GM19463 (cell line): ENCODE measurements at regions not wholly inside any gene's neighbourhood (a gene's known extent, or its start where the extent isn't known, plus 50 kb on each side); places are given as distances from the start of the nearest gene placed in this dataset.

Experiments used
- ATAC-seq: cut with Tn5 transposase; IDR thresholded peaks from one replicate; pipeline ENCODE4 v1.9.1; 2021; ENCODE audit warnings: mild to moderate bottlenecking, moderate library complexity; ENCODE audit not compliant: unreplicated experiment

DNA sequence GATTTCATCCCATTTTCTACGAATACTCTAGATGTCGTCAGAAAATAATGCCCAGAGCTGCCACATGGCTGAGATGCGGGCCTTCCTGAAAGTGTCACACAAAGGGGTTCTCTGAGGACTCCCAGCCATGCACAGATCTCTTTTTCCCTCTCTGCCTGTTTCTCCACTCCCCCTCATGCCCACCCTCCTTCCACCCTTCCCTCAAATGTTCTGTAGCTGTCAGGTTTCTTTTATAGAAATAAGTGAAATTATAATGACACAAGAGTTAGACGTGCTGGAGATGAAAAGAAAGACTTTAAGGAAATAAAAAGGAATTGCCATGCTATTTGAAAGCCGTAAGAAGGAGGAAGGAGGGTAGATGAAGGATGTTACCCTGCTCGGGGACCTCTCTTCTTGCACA lies 819.3 kb upstream of the CELF2 start:
- ATAC-seq, result no peak

DNA sequence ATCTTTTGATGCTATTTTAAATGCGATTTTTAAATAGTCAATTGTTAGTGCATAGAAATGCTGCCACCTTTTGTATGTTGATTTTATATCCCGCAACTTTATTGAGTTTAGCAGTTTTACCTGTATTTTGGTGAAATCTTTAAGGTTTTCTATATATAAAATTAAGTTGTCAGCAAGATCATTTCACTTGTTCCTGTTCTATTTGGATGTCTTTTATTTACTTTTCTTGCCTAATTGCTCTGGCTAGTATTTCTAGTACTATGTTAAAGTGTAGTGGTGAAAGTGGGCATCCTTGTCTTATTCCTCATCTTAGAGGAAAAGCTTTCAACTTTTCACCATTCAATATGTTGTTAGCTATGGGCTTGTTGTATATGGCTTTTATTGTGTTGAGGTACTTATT lies 813.3 kb upstream of the CELF2 start:
- no peak for ATAC-seq

DNA sequence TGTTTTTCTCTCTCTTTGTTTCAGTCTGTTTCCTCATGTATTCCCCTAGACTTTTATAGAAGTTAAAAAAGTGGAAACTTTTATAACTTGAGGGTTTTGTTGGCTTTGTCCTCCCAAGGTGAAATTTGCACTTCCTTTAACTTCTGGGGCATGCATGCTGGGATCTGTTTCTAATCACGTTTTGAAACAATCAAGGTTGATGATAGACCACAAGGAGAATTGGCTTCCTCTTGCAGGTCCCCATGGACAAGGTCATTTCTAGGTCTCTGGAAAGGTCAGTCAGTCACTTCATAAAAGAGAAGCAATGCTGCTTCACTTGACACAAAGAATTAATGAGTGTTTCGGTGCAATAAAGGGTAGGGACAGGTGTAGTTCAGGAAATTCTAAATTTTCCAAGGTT lies 811.8 kb upstream of the CELF2 start:
- ATAC-seq, result no peak

DNA sequence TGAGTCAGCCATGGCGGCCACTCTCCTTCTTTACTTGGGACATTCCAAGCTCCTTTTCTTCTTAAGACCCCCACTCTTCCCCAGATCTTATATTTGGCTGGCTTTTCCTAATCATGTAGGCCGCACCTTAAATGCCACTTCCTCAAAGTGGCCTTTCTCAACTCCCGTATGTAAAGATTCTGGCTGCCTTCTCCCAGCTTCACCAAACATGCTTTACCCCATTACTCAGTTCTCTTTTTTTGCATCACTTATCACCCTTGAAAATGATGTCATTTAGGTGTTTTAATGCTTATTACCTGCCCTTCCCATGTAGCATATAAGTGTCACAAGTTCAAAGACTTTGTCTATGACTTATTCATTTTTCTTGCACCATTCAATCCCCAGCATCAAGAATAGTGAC lies 810.1 kb upstream of the CELF2 start:
- no peak for ATAC-seq

DNA sequence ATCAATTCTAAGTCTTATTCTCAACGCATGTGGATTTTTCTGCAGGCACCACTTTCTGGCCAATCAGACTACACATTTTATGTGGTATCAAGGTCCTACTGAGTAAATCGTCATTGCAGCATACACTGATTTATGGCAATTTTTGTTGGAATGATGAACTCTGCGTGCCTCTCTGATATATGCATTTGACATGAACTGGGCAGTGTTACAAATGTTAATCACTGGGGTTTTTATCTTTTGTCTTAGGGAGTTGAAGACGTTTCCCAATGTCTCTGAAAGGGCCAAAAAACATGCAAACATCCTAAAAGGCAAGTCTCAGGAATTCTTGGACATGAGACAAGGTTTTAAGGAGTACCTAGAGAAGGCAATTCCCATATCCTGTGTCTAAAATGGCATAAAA lies 809.5 kb upstream of the CELF2 start:
- no peak for ATAC-seq

DNA sequence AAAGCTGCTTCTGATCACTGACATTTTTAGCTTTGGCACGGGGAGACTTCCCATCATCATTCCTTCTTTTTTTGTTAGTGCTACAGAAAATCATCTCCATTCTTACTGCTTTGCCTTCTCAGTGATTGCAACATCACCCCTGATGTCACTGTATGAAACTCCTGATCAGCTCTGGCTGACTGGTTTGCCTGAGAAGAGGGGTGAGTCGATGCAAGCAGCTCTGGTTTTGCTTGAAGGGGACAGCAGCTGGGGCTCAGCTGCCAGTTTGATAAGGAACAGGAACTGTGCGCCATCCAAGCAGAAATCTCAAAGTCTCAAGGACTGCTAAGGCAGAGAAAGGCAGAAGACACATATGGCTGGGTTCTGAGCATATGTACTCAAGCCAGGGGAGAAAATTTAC lies 808.5 kb upstream of the CELF2 start:
- ATAC-seq, result no peak

DNA sequence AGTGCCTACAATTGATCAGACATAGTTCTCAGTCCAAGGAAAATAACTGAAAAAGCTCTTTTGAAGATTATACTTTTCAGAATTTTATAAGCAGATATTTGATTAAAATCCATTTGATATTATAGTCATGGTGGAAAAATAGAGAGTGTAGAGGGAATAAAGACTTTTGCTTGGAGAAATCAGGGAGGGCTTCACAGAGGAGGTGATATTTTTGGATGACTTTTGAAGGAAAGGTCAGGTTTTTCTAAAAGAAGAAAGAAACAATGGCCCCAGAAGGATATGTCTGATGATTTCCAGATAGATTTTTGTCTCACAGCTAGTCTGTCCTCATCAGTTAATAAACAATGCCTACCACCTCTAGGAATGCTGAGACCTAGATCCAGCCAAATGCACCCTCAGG lies 806.3 kb upstream of the CELF2 start:
- no peak for ATAC-seq

DNA sequence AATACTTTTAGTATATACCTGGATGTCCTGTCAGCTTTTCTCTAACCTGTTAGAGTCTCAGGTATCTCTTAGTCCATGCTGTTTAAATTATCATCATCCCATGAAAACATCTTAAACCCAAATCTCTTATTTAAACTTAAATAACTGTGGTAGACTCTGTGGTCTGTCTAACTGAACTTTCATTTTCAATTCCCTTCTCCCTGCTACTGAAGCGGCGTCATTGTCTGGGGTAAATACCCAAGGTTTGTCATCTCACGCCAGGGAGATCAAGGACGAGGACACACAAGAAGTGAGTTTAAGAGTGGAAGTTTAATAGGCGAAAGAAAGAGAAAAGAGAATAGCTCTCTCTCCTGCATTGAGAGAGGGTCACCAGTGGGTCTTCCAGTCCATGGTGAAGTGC lies 804.4 kb upstream of the CELF2 start:
- ATAC-seq, result no peak

DNA sequence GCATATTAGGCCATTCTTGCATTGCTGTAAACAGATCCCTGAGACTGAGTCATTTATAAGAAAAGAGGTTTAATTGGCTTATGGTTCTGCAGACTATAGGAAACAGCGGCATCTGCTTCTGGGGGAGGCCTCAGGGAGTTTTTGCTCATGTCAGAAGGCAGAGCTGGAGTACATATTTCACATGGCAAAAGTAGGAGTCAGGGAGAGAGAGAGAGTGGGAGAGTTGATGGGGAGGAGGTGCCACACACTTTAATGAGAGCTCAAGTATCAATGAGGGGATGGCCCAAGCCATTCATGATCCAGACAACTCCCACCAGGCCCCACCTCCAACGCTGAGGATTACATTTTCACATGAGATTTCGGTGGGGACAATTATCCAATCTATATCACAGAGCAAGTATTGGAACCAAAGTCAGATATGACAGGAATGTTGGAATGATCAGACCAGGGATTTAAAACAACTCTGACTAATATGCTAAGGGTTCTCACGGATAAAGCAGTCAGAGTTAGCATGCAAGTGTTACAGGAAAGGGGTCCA lies 795.3 kb upstream of the CELF2 start:
- no peak for ATAC-seq

DNA sequence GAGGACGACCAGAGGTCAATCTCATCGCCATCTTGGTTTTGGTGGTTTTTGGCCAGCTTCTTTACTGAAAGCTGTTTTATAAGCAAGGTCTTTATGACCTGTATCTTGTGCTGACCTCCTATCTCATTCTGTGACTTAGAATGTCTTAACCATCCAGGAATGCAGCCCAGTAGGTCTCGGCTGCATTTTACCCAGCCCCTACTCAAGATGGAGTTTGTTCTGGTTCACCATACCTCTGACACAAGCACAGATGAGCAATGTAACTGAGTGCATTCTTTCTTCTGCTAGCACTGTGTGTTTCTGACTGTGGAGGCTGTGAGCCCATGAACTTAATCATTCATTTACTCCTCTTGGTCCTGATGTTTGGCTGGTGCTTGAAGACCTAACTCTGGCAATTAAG lies 794.5 kb upstream of the CELF2 start:
- no peak for ATAC-seq

DNA sequence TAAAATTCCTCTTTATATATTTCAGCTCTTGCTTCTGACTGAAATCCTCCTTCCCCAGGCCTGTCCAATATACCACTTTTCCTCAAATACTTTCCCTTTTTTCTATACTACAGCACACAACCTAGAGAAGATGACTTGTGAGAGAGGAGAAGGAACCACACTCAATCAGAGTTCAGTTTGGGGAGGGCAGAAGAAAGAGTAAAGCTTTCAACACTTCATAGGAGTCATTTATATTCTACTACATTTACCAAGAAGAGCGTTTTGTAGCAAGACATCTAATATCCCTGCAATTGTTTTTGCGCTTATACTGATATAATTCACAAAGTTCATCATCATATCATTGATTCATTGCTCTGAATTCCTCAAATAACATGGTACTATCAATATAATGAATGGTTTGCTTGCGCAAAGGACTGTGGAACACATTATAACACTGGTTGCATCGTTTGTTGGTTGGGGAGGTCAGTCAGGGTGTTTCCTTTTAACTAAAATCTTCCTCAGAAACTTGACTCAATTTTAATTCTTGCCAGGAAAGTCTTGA lies 792.5 kb upstream of the CELF2 start:
- ATAC-seq, result no peak

DNA sequence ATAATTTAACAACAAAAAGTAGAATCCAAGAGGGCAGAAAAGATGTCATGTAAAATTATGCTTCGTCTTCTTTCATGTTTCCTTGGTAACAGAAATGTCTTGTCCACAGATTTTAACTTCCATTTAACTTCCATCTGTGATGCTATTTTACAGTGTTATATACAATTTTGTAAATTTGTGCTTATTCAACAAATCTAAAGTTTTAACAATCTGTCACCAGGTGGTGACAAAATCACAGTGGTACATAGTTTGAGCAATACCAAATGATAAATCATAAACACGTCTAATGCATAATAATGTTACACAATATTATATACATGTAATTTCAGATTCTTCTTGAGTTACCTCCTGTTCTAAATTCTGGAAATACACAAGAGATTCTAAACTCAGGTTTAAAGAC lies 784.4 kb upstream of the CELF2 start:
- no peak for ATAC-seq

DNA sequence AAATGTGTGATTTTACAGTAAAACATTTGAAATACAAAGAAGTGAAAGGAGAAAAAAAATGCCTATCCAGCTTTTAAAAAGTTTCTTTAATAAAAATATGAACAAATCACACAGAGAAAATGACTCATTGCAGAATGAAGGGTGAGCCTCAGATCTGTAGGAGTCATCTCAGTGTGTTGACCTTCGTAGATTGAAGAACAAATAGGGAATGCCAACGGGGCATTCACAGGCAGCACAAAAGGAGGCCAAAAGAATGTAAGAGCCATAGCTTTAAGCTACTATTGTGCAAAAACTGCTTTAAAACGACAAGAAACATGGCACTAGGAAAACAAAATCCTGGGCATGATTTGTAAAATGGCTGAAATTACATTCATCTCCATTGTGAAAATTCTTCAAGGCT lies 782.7 kb upstream of the CELF2 start:
- no peak for ATAC-seq

DNA sequence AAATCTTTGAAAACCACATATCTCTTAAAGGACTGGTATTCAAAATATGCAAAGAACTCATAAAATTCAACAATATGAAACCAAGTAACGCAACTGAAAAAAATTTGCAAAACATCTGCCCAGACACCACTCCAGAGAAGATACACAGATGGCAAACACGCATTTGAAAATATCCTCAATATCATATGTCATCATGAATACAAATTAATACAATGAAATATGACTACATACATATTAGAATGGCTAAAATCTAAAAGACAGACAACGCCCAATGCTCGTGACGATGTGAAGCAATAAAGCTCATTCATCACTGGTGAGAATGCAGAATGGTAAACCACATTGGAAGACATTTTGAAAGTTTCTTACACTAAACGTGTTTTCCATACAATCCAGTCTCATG lies 770.1 kb upstream of the CELF2 start:
- no peak for ATAC-seq

DNA sequence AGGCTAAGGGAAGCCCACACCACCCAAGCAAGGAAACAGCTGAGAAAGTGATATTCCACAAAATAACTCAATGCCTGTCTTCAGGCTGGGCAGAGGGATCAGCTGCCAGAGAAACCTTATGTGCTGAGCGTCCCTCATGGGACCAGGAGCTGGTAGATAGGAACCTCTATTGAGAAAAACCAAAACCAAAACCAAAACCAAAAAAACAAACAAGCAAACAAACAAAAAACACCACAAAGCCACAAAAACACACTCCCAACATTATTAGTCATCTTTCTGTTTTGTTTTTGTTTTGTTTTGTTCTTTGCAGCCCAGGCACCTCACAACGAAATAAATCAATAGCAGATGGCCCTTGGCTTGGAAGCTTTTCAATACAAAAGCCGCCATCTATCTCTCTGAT lies 760.8 kb upstream of the CELF2 start:
- ATAC-seq, result no peak

DNA sequence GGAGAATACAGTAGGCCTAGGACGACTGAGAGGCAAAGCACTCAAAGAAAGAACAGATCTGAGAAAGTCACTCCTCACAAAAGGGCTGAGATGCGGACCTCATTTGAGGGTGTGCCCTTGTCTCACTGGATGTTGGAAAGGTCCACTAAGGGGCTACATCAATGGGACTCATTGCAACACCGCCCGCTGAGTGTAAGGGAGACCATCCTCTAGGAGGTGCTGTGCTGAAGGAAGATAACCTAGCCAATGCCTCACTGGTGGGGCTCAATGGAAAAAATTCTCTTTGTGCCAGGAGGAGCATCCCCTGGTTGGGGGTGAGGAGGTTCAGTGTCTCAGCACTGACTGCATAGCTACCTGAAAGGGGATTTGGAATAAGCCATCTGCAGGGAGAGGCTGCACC lies 758.7 kb upstream of the CELF2 start:
- ATAC-seq, result no peak

DNA sequence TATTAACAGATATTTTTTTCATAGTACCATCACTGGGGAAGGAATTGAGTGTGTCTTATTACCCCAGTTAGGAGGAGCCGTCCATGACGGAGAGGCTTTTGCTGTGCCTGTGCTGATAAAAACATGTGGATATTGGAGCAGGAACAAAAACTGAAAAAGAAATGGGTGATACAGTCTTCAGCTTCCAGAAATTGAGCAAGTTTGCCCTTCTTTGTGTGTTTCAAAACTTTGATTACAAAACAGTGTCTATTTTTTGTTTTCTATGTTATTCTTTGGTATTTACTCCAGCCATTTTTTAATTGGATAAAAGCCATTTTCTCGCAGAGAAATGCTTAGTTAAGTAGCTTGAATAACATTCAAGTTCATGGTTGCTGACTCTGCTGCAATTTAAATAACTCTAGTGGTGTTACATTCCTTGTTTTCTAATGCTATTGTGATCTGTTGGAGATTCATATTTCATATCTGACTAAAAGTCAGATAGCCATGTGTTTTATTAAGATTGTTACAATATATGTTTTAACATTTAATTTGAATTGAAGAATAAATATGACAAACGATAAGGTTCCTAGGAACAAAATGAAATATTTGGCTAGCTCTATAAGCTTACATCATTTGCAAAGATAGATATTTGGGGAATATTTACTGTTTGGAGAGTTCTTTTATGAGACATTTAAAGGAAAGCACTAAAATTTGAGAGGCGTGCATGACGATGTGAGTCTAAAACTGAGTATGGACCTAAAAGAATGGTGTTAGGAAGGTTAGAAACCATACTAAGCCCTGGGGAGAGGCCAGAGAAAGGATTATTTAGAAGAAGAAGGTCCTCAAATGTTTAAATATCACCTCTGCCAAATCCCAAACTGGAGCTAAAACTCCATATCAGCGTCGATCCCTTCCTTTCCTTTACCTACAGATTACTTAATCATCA lies 747.3 kb upstream of the CELF2 start:
- ATAC-seq, result no peak

DNA sequence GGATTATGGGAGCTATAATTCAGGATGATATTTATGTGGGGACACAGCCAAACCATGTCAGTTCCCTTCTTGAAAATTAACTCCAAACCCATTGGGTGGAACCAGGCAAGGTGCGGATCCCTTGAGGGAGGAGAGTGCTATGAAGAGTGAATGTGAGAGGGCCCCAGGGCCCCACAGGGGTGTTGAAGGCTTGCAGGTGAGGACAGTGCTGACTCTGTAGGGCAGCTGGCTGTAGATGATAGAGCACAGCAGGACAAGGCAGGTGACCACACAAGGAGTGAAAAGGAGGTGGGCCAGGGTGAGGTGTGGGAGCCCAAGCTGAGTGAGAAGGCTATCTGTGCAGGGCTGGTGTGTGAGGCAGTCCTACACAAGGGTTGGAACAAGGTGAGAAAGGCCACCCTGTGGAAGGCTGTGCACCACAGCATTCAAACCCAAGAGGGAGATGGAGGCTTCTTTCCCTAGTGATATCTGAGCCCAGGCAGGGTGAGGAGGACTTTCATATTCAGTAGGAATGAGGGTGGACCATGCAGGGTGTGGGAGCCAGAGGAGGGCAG lies 746.0 kb upstream of the CELF2 start:
- ATAC-seq, result no peak

DNA sequence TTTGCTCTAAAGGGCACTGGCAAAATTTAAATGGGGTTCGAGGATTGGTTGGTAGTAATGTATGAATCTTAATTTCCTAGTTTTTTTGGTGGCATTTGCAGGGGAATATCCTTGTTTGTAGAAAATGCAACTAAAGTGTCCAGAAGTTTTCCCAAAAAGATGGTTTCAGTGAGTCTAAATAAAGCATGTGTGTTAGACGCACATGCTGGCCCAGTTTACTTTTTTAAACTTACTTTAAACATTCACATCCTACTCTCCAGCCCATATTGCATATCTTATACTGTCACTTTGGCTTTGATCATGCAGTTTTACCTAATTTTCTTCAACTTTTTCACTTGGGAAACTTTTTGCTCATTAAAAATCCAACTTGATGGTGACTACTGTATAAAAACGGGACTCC lies 744.0 kb upstream of the CELF2 start:
- no peak for ATAC-seq

DNA sequence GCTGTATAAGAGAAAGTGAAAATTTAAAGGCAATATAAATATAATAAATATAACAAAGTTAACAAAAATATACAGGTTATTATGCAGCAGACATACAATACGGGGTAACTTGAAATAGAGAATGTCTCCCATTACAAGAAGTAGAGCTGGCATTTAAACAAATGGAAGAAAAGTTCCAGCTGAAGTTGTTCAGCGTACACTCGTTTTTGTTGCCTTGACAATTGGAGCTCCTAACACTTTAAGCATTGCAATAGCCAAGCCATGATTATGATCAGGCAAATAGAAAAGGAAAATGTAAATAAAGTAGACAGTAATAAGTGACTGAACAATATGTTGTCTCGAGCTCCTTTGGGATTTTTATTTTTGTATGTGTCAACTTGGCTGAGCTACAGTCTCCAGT lies 737.8 kb upstream of the CELF2 start:
- ATAC-seq, result no peak

DNA sequence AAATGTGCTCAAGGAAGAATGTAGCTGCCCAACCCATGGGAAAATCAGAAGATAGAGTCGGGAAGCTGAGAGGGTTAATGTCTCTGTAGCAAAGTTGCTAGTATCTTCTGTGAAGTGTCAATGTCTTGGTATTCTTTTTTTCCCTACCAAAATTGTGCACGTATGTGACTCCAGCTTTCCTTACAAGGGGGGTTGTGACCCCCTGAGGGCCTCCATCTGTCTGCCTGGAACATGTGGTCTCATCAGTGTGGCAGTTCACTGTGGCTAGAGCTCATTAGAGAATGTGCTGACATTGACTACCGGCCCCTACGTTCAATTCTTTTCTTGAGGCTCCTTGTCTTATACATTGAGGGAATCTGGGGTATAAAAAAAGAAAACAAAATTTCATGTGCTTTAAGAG lies 725.2 kb upstream of the CELF2 start:
- ATAC-seq, result no peak

DNA sequence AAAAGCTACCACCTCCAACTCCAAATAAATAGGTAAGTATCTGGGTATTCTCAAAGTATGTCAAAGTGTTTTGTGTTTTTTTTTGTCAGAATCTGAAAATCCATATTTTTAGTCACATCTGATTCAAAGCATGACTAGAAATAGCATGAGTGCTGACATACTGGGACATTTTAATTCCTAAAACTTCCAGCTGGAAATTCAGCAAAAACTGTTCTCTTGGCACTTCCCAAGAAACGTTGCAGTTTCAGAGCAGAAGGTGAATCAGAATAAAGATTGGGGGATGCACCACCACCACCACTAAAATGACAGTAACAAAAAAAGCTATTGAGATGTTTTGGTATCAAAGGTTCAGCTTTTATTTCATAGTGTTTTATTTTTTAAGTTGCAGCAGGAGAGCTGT lies 724.6 kb upstream of the CELF2 start:
- ATAC-seq, result no peak
